ENCODE measurements at regions not wholly inside any gene's neighbourhood (a gene's known extent, or its start where the extent isn't known, plus 50 kb on each side); places are given as distances from the start of the nearest gene placed in this dataset. TPM values are rescaled to one million over a fixed set of nuclear protein-coding genes. Genes with fewer than 3 reads are reported as not detected.

DNA sequence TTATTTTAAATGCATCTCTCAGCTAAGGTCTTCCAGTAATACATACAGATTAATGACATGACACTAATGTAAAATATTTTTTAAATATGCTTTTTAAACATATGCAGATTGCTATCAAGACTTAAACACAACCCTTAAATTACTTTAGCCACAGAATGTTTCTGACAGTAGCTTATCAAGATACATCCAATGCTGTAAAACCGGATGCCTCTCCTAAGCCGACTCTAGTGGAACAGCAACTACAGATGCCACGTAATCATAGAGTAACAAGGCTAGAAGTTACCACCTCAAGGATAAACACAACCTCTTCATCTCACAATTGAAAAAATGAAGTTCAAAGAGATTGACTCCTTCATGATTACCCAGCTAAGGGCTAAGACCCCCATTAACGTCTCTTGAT lies 68.4 kb downstream of the ZZZ3 start:
- Histone ChIP-seq H2AFZ (ENCODE audit: low read length) (no peak overlapping the region), H3K9ac (ENCODE audit: low read length) (no peak overlapping the region), H3K9me3 (ENCODE audit: low read length) (peaks cover 27% of the 10 kb centered on the region), H3K9me2 (replicated peaks; ENCODE audit: insufficient read depth, low read length) (no peaks in the 10 kb centered on the region), H4K20me1 (ENCODE audit: insufficient read depth, low read depth, low read length) (no peaks in the 10 kb centered on the region), H3K36me3 (ENCODE audit: insufficient read depth, low read length) (peaks cover 64% of the 10 kb centered on the region), H3K4me2 (ENCODE audit: low read depth, low read length, poor library complexity, severe bottlenecking) (no peak overlapping the region), H3K27ac (ENCODE audit: low read length) (no peak overlapping the region), H3K4me3 (ENCODE audit: low read length) (no peak overlapping the region), H3K4me1 (ENCODE audit: low read length) (no peaks in the 10 kb centered on the region), H3K27me3 (ENCODE audit: low read length) (no peaks in the 10 kb centered on the region), H3K79me2 (ENCODE audit: low read length) (peaks cover 77% of the 10 kb centered on the region)
- DNase-seq = no peak

Small RNAs in the stretch of these regions (small RNA-seq; reads per million reads assigned to genes)
- not detected for gene RNA5SP20
